ENCODE measurements at regions not wholly inside any gene's neighbourhood (a gene's known extent, or its start where the extent isn't known, plus 50 kb on each side); places are given as distances from the start of the nearest gene placed in this dataset.

GRCh38 chr6:16844183-16844582 is 82.9 kb upstream of the ATXN1 start:
- H3K27me3 Mint-ChIP-seq, result peaks cover 4% of the 10 kb centered on the region
- peaks cover 11% of the 10 kb centered on the region for H3K4me1 Mint-ChIP-seq
- H3K9me3 Mint-ChIP-seq, result no peaks in the 10 kb centered on the region
- DNase-seq, result no peak
- no peak overlapping the region for H3K4me3 Mint-ChIP-seq
- H3K36me3 Mint-ChIP-seq (ENCODE audit: low read depth), result no peaks in the 10 kb centered on the region
- ATAC-seq, result no peak
- no peak overlapping the region for H3K27ac Mint-ChIP-seq

- ATAC-seq, result no peak
- Mint-ChIP-seq H3K4me3 (no peak overlapping the region), H3K4me1 (peaks cover 17% of the 10 kb centered on the region), H3K27ac (no peak overlapping the region), H3K27me3 (no peaks in the 10 kb centered on the region), H3K36me3 (ENCODE audit: low read depth) (no peaks in the 10 kb centered on the region), H3K9me3 (no peaks in the 10 kb centered on the region)
- DNase-seq, result no peak
These were observed 81.4 kb upstream of the ATXN1 start for GRCh38 chr6:16842676-16843075.

- H3K27me3 Mint-ChIP-seq, result no peaks in the 10 kb centered on the region
- ATAC-seq (no peak), DNase-seq (no peak)
- H3K36me3 Mint-ChIP-seq (ENCODE audit: low read depth), result no peaks in the 10 kb centered on the region
- no peaks in the 10 kb centered on the region for H3K9me3 Mint-ChIP-seq
- H3K4me3 Mint-ChIP-seq, result no peak overlapping the region
- H3K27ac Mint-ChIP-seq, result no peak overlapping the region
- peaks cover 32% of the 10 kb centered on the region for H3K4me1 Mint-ChIP-seq
These were observed 80.0 kb upstream of the ATXN1 start for GRCh38 chr6:16841241-16841640.

GRCh38 chr6:16840725-16841124 is 79.5 kb upstream of the ATXN1 start:
- DNase-seq (no peak), ATAC-seq (no peak)
- Mint-ChIP-seq H3K4me3 (no peak overlapping the region), H3K27ac (no peak overlapping the region), H3K36me3 (ENCODE audit: low read depth) (no peaks in the 10 kb centered on the region), H3K4me1 (peaks cover 36% of the 10 kb centered on the region), H3K27me3 (no peaks in the 10 kb centered on the region), H3K9me3 (no peaks in the 10 kb centered on the region)

- no peaks in the 10 kb centered on the region for H3K27me3 Mint-ChIP-seq
- ATAC-seq (peak; percentile 22), DNase-seq (no peak)
- H3K36me3 Mint-ChIP-seq (ENCODE audit: low read depth), result no peaks in the 10 kb centered on the region
- H3K27ac Mint-ChIP-seq, result no peak overlapping the region
- peaks cover 36% of the 10 kb centered on the region for H3K4me1 Mint-ChIP-seq
- no peaks in the 10 kb centered on the region for H3K9me3 Mint-ChIP-seq
- H3K4me3 Mint-ChIP-seq, result no peak overlapping the region
These were observed 79.0 kb upstream of the ATXN1 start for GRCh38 chr6:16840291-16840690.

GRCh38 chr6:16839631-16840179 is 78.4 kb upstream of the ATXN1 start:
- DNase-seq (no peak), ATAC-seq (no peak)
- Mint-ChIP-seq H3K4me1 (peaks cover 36% of the 10 kb centered on the region), H3K4me3 (no peak overlapping the region), H3K27ac (no peak overlapping the region), H3K9me3 (no peaks in the 10 kb centered on the region), H3K27me3 (no peaks in the 10 kb centered on the region), H3K36me3 (ENCODE audit: low read depth) (no peaks in the 10 kb centered on the region)

- Mint-ChIP-seq H3K36me3 (ENCODE audit: low read depth) (no peaks in the 10 kb centered on the region), H3K4me1 (peaks cover 36% of the 10 kb centered on the region), H3K27me3 (no peaks in the 10 kb centered on the region), H3K4me3 (peak overlapping the region; percentile 61), H3K27ac (peak overlapping the region; percentile 78), H3K9me3 (no peaks in the 10 kb centered on the region)
- no peak for ATAC-seq
- no peak for DNase-seq
These were observed 76.1 kb upstream of the ATXN1 start for GRCh38 chr6:16837217-16837972.

- Mint-ChIP-seq H3K9me3 (no peaks in the 10 kb centered on the region), H3K27me3 (no peaks in the 10 kb centered on the region), H3K4me1 (peaks cover 36% of the 10 kb centered on the region), H3K4me3 (peak overlapping the region; percentile 61), H3K27ac (peak overlapping the region; percentile 78), H3K36me3 (ENCODE audit: low read depth) (no peaks in the 10 kb centered on the region)
- ATAC-seq (peak; percentile 44), DNase-seq (no peak)
These were observed 75.1 kb upstream of the ATXN1 start for GRCh38 chr6:16836144-16836981.

- Mint-ChIP-seq H3K4me3 (no peak overlapping the region), H3K9me3 (no peaks in the 10 kb centered on the region), H3K4me1 (peaks cover 24% of the 10 kb centered on the region), H3K36me3 (ENCODE audit: low read depth) (no peaks in the 10 kb centered on the region), H3K27ac (no peak overlapping the region), H3K27me3 (no peaks in the 10 kb centered on the region)
- ATAC-seq (no peak), DNase-seq (no peak)
These were observed 73.0 kb upstream of the ATXN1 start for GRCh38 chr6:16834242-16834641.

- Mint-ChIP-seq H3K36me3 (ENCODE audit: low read depth) (no peaks in the 10 kb centered on the region), H3K27me3 (no peaks in the 10 kb centered on the region), H3K27ac (no peak overlapping the region), H3K4me1 (peaks cover 23% of the 10 kb centered on the region), H3K4me3 (no peak overlapping the region), H3K9me3 (no peaks in the 10 kb centered on the region)
- DNase-seq (no peak), ATAC-seq (no peak)
These were observed 71.5 kb upstream of the ATXN1 start for GRCh38 chr6:16832721-16833120.

- H3K4me3 Mint-ChIP-seq, result no peak overlapping the region
- ATAC-seq (no peak), DNase-seq (no peak)
- peaks cover 2% of the 10 kb centered on the region for H3K27me3 Mint-ChIP-seq
- H3K4me1 Mint-ChIP-seq, result peaks cover 23% of the 10 kb centered on the region
- no peak overlapping the region for H3K27ac Mint-ChIP-seq
- H3K36me3 Mint-ChIP-seq (ENCODE audit: low read depth), result no peaks in the 10 kb centered on the region
- no peaks in the 10 kb centered on the region for H3K9me3 Mint-ChIP-seq
These were observed 70.8 kb upstream of the ATXN1 start for GRCh38 chr6:16832043-16832567.

GRCh38 chr6:16831136-16831535 is 69.9 kb upstream of the ATXN1 start:
- no peak for ATAC-seq
- Mint-ChIP-seq H3K9me3 (no peaks in the 10 kb centered on the region), H3K4me1 (peaks cover 13% of the 10 kb centered on the region), H3K36me3 (ENCODE audit: low read depth) (no peaks in the 10 kb centered on the region), H3K27ac (no peak overlapping the region), H3K4me3 (no peak overlapping the region), H3K27me3 (peaks cover 4% of the 10 kb centered on the region)
- DNase-seq, result no peak

GRCh38 chr6:16828058-16828457 is 66.8 kb upstream of the ATXN1 start:
- H3K4me1 Mint-ChIP-seq, result peaks cover 20% of the 10 kb centered on the region
- H3K4me3 Mint-ChIP-seq, result no peak overlapping the region
- no peaks in the 10 kb centered on the region for H3K36me3 Mint-ChIP-seq (ENCODE audit: low read depth)
- ATAC-seq (no peak), DNase-seq (no peak)
- no peak overlapping the region for H3K27ac Mint-ChIP-seq
- no peaks in the 10 kb centered on the region for H3K9me3 Mint-ChIP-seq
- peaks cover 5% of the 10 kb centered on the region for H3K27me3 Mint-ChIP-seq

GRCh38 chr6:16827627-16828026 is 66.4 kb upstream of the ATXN1 start:
- Mint-ChIP-seq H3K27me3 (peaks cover 5% of the 10 kb centered on the region), H3K36me3 (ENCODE audit: low read depth) (no peaks in the 10 kb centered on the region), H3K27ac (no peak overlapping the region), H3K4me3 (no peak overlapping the region), H3K9me3 (no peaks in the 10 kb centered on the region), H3K4me1 (peaks cover 20% of the 10 kb centered on the region)
- DNase-seq, result no peak
- ATAC-seq, result no peak

- Mint-ChIP-seq H3K36me3 (ENCODE audit: low read depth) (no peaks in the 10 kb centered on the region), H3K27ac (no peak overlapping the region), H3K4me1 (peaks cover 20% of the 10 kb centered on the region), H3K4me3 (no peak overlapping the region), H3K9me3 (no peaks in the 10 kb centered on the region), H3K27me3 (peaks cover 5% of the 10 kb centered on the region)
- DNase-seq, result no peak
- no peak for ATAC-seq
These were observed 64.5 kb upstream of the ATXN1 start for GRCh38 chr6:16825784-16826183.
